ENCODE measurements at regions not wholly inside any gene's neighbourhood (a gene's known extent, or its start where the extent isn't known, plus 50 kb on each side); places are given as distances from the start of the nearest gene placed in this dataset.

DNA sequence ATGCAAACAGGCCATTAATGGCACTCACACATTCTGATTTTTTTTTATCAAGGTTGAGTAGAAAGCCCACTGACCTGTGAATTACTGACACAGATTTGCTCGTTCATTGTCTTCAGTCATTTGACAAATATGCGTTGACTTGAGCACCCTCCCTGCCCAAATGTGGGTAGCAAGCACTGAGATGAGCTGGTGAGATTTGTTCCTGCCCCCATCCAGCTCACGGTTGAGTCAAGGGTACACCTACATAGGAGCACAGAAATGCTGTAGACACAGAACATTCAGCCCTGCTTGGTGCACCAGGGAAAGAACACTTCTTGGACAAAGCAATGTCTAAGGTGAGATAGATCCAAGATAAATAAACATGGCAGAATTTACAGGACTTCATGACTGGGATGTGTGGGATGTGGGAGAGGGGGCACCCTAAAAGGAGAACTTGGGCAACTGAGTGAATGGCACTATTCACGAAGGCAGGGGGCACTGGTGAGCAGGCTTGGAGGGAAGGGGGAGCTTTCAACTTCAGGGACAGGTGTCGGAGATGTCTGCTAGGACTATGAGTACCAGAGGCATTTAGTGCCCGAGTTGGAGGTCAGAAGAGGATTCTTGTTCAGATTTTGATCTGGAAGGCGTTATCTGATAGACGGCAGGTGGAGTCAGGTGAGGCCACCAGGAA is 213.4 kb downstream of the VRK1 start:
- FAIRE-seq, result no peak

DNA sequence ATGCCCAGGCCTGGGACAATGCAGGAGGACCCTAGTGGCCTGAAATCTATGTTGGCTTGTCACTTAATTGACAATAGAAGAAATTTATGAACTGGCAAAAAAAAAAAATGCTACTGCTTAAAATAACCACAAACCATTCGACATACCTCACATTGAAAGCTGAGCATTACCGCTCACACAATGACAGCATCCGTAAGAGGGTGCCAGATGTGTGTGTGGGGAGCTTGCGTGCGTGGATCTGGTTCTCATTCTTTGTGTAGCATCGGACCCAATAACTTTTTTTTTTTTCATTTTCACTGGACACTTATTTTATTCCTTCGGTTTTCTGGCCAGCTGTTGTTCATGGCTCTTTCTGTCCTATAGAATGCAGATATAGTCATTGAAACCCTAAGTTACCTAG is 216.7 kb downstream of the VRK1 start:
- no peak overlapping the region for H3K9ac ChIP-seq (replicated peaks; ENCODE audit: extremely low read depth, insufficient read depth, low read length)
- H2AFZ ChIP-seq (ENCODE audit: low read depth, low read length), result no peak overlapping the region
- H3K79me2 ChIP-seq (ENCODE audit: control insufficient read depth, insufficient read depth, low read length), result no peaks in the 10 kb centered on the region
- ChIA-PET CTCF (no interaction called here), POLR2A (no interaction called here)
- dilution Hi-C loops (cut with MboI; ENCODE audit: extremely low pct_ligation_motif_present, low sequenced_read_pairs) (no loop called here), intact Hi-C loops (cut with micrococcal nuclease) (no loop called here)
- H3K4me2 ChIP-seq (ENCODE audit: insufficient read depth, low read length), result no peak overlapping the region
- no peaks in the 10 kb centered on the region for H3K4me1 ChIP-seq (ENCODE audit: control insufficient read depth, extremely low read depth, insufficient read depth, low read length)
- H4K20me1 ChIP-seq (replicated peaks; ENCODE audit: control insufficient read depth, extremely low read depth, insufficient read depth, low read length), result no peaks in the 10 kb centered on the region
- H3K4me3 ChIP-seq (replicated peaks in 1 of 3; ENCODE audit: insufficient read depth in 1 of 3, low read depth in 1 of 3, low read length in 3 of 3), result no peak overlapping the region
- no TSS peak for BruUV-seq (replicated peaks)
- H3K27ac ChIP-seq (ENCODE audit: insufficient read depth, low read depth, low read length), result no peak overlapping the region
- DNase-seq (ENCODE audit: low read depth, low spot score), result no peak
- no peaks in the 10 kb centered on the region for H3K9me1 ChIP-seq (replicated peaks; ENCODE audit: control insufficient read depth, extremely low read depth, insufficient read depth, low read length)
- TF ChIP-seq EZH2 (IDR thresholded peaks at IDR 0.05; ENCODE audit: borderline replicate concordance, low read depth, low read length, severe bottlenecking) (no peak), FOS (IDR thresholded peaks at IDR 0.05; ENCODE audit: borderline replicate concordance, insufficient read depth, low read length) (no peak), GATA2 (IDR thresholded peaks at IDR 0.05; ENCODE audit: insufficient read depth, insufficient read length, low read depth, low read length) (no peak), JUN (IDR thresholded peaks at IDR 0.05; ENCODE audit: borderline replicate concordance, insufficient read depth, insufficient read length, low read depth) (no peak), MYC (IDR thresholded peaks at IDR 0.05; ENCODE audit: low read depth, low read length) (no peak), POLR2A (IDR thresholded peaks at IDR 0.05; ENCODE audit: low read depth, low read length) (no peak), POLR2AphosphoS5 (IDR thresholded peaks at IDR 0.05; ENCODE audit: insufficient read depth, low read depth, low read length) (no peak)
- TF ChIP-seq, protein P1, sequence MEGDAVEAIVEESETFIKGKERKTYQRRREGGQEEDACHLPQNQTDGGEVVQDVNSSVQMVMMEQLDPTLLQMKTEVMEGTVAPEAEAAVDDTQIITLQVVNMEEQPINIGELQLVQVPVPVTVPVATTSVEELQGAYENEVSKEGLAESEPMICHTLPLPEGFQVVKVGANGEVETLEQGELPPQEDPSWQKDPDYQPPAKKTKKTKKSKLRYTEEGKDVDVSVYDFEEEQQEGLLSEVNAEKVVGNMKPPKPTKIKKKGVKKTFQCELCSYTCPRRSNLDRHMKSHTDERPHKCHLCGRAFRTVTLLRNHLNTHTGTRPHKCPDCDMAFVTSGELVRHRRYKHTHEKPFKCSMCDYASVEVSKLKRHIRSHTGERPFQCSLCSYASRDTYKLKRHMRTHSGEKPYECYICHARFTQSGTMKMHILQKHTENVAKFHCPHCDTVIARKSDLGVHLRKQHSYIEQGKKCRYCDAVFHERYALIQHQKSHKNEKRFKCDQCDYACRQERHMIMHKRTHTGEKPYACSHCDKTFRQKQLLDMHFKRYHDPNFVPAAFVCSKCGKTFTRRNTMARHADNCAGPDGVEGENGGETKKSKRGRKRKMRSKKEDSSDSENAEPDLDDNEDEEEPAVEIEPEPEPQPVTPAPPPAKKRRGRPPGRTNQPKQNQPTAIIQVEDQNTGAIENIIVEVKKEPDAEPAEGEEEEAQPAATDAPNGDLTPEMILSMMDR (IDR thresholded peaks at IDR 0.05; ENCODE audit: extremely low read depth in 1 of 2, insufficient read depth in 1 of 2, low read depth in 1 of 2, low read length in 2 of 2), result no peak
- TF ChIP-seq, protein P2, sequence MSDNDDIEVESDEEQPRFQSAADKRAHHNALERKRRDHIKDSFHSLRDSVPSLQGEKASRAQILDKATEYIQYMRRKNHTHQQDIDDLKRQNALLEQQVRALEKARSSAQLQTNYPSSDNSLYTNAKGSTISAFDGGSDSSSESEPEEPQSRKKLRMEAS (IDR thresholded peaks at IDR 0.05; ENCODE audit: insufficient read depth, insufficient read length), result no peak
- H3K27me3 ChIP-seq (ENCODE audit: control insufficient read depth in 2 of 2, insufficient read depth in 2 of 2, low read length in 2 of 2), result no peaks in the 10 kb centered on the region
- H3K36me3 ChIP-seq (ENCODE audit: control insufficient read depth in 2 of 2, extremely low read depth in 1 of 2, insufficient read depth in 2 of 2, low read length in 2 of 2), result no peaks in the 10 kb centered on the region
- H3K9me3 ChIP-seq (replicated peaks; ENCODE audit: control insufficient read depth, insufficient read depth, low read length), result peaks cover 4% of the 10 kb centered on the region
- no peak for FAIRE-seq

More for the DNA sequence above, 213.4 kb downstream of the VRK1 start:
- H3K4me3 ChIP-seq (replicated peaks in 1 of 3; ENCODE audit: insufficient read depth in 1 of 3, low read depth in 1 of 3, low read length in 3 of 3), result no peak overlapping the region
- no peak overlapping the region for H3K9ac ChIP-seq (replicated peaks; ENCODE audit: extremely low read depth, insufficient read depth, low read length)
- no peaks in the 10 kb centered on the region for H3K9me1 ChIP-seq (replicated peaks; ENCODE audit: control insufficient read depth, extremely low read depth, insufficient read depth, low read length)
- DNase-seq (ENCODE audit: low read depth, low spot score), result no peak
- no peaks in the 10 kb centered on the region for H4K20me1 ChIP-seq (replicated peaks; ENCODE audit: control insufficient read depth, extremely low read depth, insufficient read depth, low read length)
- H3K27me3 ChIP-seq (ENCODE audit: control insufficient read depth in 2 of 2, insufficient read depth in 2 of 2, low read length in 2 of 2), result no peaks in the 10 kb centered on the region
- no peak for TF ChIP-seq FOS (IDR thresholded peaks at IDR 0.05; ENCODE audit: borderline replicate concordance, insufficient read depth, low read length)
- TF ChIP-seq POLR2AphosphoS5 (IDR thresholded peaks at IDR 0.05; ENCODE audit: insufficient read depth, low read depth, low read length), result no peak
- TF ChIP-seq POLR2A (IDR thresholded peaks at IDR 0.05; ENCODE audit: low read depth, low read length), result no peak
- H3K27ac ChIP-seq (ENCODE audit: insufficient read depth, low read depth, low read length), result no peak overlapping the region
- dilution Hi-C loops (cut with MboI; ENCODE audit: extremely low pct_ligation_motif_present, low sequenced_read_pairs) (no loop called here), intact Hi-C loops (cut with micrococcal nuclease) (no loop called here)
- no peaks in the 10 kb centered on the region for H3K36me3 ChIP-seq (ENCODE audit: control insufficient read depth in 2 of 2, extremely low read depth in 1 of 2, insufficient read depth in 2 of 2, low read length in 2 of 2)
- no peaks in the 10 kb centered on the region for H3K4me1 ChIP-seq (ENCODE audit: control insufficient read depth, extremely low read depth, insufficient read depth, low read length)
- CTCF ChIA-PET, result no interaction called here
- no peaks in the 10 kb centered on the region for H3K79me2 ChIP-seq (ENCODE audit: control insufficient read depth, insufficient read depth, low read length)
- peaks cover 3% of the 10 kb centered on the region for H3K9me3 ChIP-seq (replicated peaks; ENCODE audit: control insufficient read depth, insufficient read depth, low read length)
- POLR2A ChIA-PET, result no interaction called here
- no peak overlapping the region for H3K4me2 ChIP-seq (ENCODE audit: insufficient read depth, low read length)
- no TSS peak for BruUV-seq (replicated peaks)
- no peak overlapping the region for H2AFZ ChIP-seq (ENCODE audit: low read depth, low read length)
